IMR-90 (cell line): ENCODE measurements at regions not wholly inside any gene's neighbourhood (a gene's known extent, or its start where the extent isn't known, plus 50 kb on each side); places are given as distances from the start of the nearest gene placed in this dataset.

Source experiments
- ATAC-seq: fragments of 200-7000 bp; cut with Tn5 transposase; 2 replicates; pipeline ENCODE4 v1.9.1; 2020; ENCODE audit warnings: low read depth, mild to moderate bottlenecking, moderate library complexity
- BruUV-seq: library from RNA; stranded (reverse); fragments of 400-500 nt; replicated peaks from 2 replicates; lab custom pipeline; 2021; lab: Mats Ljungman, UMichigan
- CTCF ChIA-PET: fragments of 300-600 bp; formaldehyde crosslinking; extraction: SDS; loops from one replicate; lab custom pipeline; 2021; ENCODE audit warnings: antibody characterized with exemption; lab: Yijun Ruan, JAX
- POLR2A ChIA-PET: fragments of 300-600 bp; sonication (Branson Sonifier 250); formaldehyde crosslinking; loops from one replicate; lab custom pipeline; 2022; ENCODE audit warnings: antibody characterized with exemption; ENCODE audit not compliant: unreplicated experiment; lab: Charles Lee
- DNase-seq: peaks from one replicate; pipeline ENCODE4 v3.0.0; 2013
- H2AFZ ChIP-seq: replicated peaks from 2 replicates; pipeline ENCODE3; 2013; ENCODE audit warnings: low read length, mild to moderate bottlenecking; ENCODE audit not compliant: poor library complexity
- H2AK5ac ChIP-seq: 2 replicates; pipeline ENCODE4 v1.6.1; 2013; ENCODE audit warnings: low read depth, low read length, inconsistent platforms
- H2AK9ac ChIP-seq: replicated peaks from 2 replicates; pipeline ENCODE3; 2013; ENCODE audit warnings: mild to moderate bottlenecking, low read depth, low read length, moderate library complexity; ENCODE audit not compliant: poor library complexity
- H2BK120ac ChIP-seq: 2 replicates; pipeline ENCODE4 v1.6.1; 2013; ENCODE audit warnings: low read depth, low read length, inconsistent platforms
- H2BK15ac ChIP-seq: 3 replicates; pipeline ENCODE4 v1.6.1; 2013; ENCODE audit warnings: low read depth, low read length, inconsistent platforms
- H2BK20ac ChIP-seq: 2 replicates; pipeline ENCODE4 v1.6.1; 2013; ENCODE audit warnings: low read depth, mild to moderate bottlenecking, inconsistent platforms, low read length, moderate library complexity
- H2BK5ac ChIP-seq: 2 replicates; pipeline ENCODE4 v1.6.1; 2013; ENCODE audit warnings: mild to moderate bottlenecking, low read depth, low read length, inconsistent platforms; ENCODE audit not compliant: poor library complexity, severe bottlenecking
- H3K14ac ChIP-seq: replicated peaks from 2 replicates; pipeline ENCODE4 v1.6.1; 2013; ENCODE audit warnings: low read depth, low read length, inconsistent platforms
- H3K18ac ChIP-seq: 2 replicates; pipeline ENCODE4 v1.6.1; 2013; ENCODE audit warnings: low read depth, low read length, control low read depth
- H3K23ac ChIP-seq: 2 replicates; pipeline ENCODE4 v1.6.1; 2013; ENCODE audit warnings: low read depth, low read length, inconsistent platforms
- H3K27ac ChIP-seq: 2 replicates; pipeline ENCODE4 v1.5.1; 2013; ENCODE audit warnings: mild to moderate bottlenecking, control low read depth, low read length; ENCODE audit not compliant: insufficient read depth
- H3K27me3 ChIP-seq: 2 replicates; pipeline ENCODE4 v1.6.1; 2013; ENCODE audit warnings: low read length; ENCODE audit not compliant: control insufficient read depth, insufficient read depth
- H3K36me3 ChIP-seq: 2 replicates; pipeline ENCODE4 v1.6.1; 2013; ENCODE audit warnings: low read length, mixed read lengths; ENCODE audit not compliant: control insufficient read depth, insufficient read depth
- H3K4ac ChIP-seq: 2 replicates; pipeline ENCODE4 v1.6.1; 2013; ENCODE audit warnings: low read depth, low read length, inconsistent platforms
- H3K4me1 ChIP-seq: 2 replicates; pipeline ENCODE4 v1.6.1; 2013; ENCODE audit warnings: low read length, mixed read lengths; ENCODE audit not compliant: control insufficient read depth, insufficient read depth
- H3K4me2 ChIP-seq: 2 replicates; pipeline ENCODE4 v1.6.1; 2013; ENCODE audit warnings: low read depth, mild to moderate bottlenecking, control low read depth, low read length, moderate library complexity
- H3K4me3 ChIP-seq: 2 replicates; pipeline ENCODE4 v1.5.1; 2013; ENCODE audit warnings: low read depth, mild to moderate bottlenecking, control low read depth, low read length, moderate library complexity; ENCODE audit not compliant: insufficient read depth
- H3K56ac ChIP-seq: 2 replicates; pipeline ENCODE4 v1.6.1; 2013; ENCODE audit warnings: low read length, inconsistent platforms; ENCODE audit not compliant: insufficient read depth; ENCODE audit errors: extremely low read depth
- H3K79me1 ChIP-seq, 2 experiments: 2 replicates each; pipeline ENCODE4 v1.6.1; 2013; ENCODE audit warnings: low read length in 2 of 2, inconsistent platforms in 1 of 2, low read depth in 1 of 2
- H3K9ac ChIP-seq: 2 replicates; pipeline ENCODE4 v1.6.1; 2013; ENCODE audit warnings: low read depth, low read length, control low read depth
- H3K9me1 ChIP-seq: 2 replicates; pipeline ENCODE4 v1.6.1; 2013; ENCODE audit warnings: low read length, inconsistent platforms; ENCODE audit not compliant: insufficient read depth
- H3K9me3 ChIP-seq: 2 replicates; pipeline ENCODE4 v1.6.1; 2013; ENCODE audit warnings: low read length; ENCODE audit not compliant: control insufficient read depth, insufficient read depth
- H4K20me1 ChIP-seq: 2 replicates; pipeline ENCODE4 v1.6.1; 2013; ENCODE audit warnings: low read length, inconsistent platforms; ENCODE audit not compliant: insufficient read depth
- H4K5ac ChIP-seq: 2 replicates; pipeline ENCODE4 v1.6.1; 2013; ENCODE audit warnings: mild to moderate bottlenecking, low read depth, low read length, control low read depth
- H4K8ac ChIP-seq, 2 experiments: 2 replicates each; pipeline ENCODE4 v1.6.1; 2013; ENCODE audit warnings: low read depth in 2 of 2, low read length in 2 of 2, control low read depth in 1 of 2, inconsistent platforms in 1 of 2
- H4K91ac ChIP-seq: 2 replicates; pipeline ENCODE4 v1.6.1; 2013; ENCODE audit warnings: low read depth, low read length, inconsistent platforms; ENCODE audit not compliant: insufficient read depth
- CEBPB ChIP-seq: IDR thresholded peaks from 2 replicates; pipeline ENCODE4 v1.6.1; 2012; ENCODE audit warnings: low read depth, low read length, improper control_type of control experiment
- CHD1 ChIP-seq: IDR thresholded peaks from 2 replicates; pipeline ENCODE4 v1.6.1; 2012; ENCODE audit warnings: low read depth, low read length, improper control_type of control experiment
- ELK1 ChIP-seq: fragments of 150-350 bp; IDR thresholded peaks from 2 replicates; pipeline ENCODE4 v1.6.1; 2016; ENCODE audit warnings: low read depth, mild to moderate bottlenecking, low read length, moderate library complexity, borderline replicate concordance
- FOS ChIP-seq: fragments of 150-350 bp; IDR thresholded peaks from 2 replicates; pipeline ENCODE4 v1.6.1; 2016; ENCODE audit warnings: low read depth, low read length
- MAZ ChIP-seq: IDR thresholded peaks from 2 replicates; pipeline ENCODE4 v1.6.1; 2012; ENCODE audit warnings: low read depth, mild to moderate bottlenecking, low read length, improper control_type of control experiment, moderate library complexity, borderline replicate concordance
- MXI1 ChIP-seq: IDR thresholded peaks from 2 replicates; pipeline ENCODE4 v1.6.1; 2012; ENCODE audit warnings: low read depth, mild to moderate bottlenecking, low read length, moderate library complexity, borderline replicate concordance
- WGBS, 2 experiments: methylation state at CpG; one replicate each; pipeline versions ENCODE4 v1.1.5 to v1.1.7; 2013; ENCODE audit warnings: missing lambda C conversion rate in 2 of 2; ENCODE audit not compliant: insufficient read length in 1 of 2; ENCODE audit errors: extremely low coverage in 2 of 2; 5-methylcytosine and 5-hydroxymethylcytosine counted together
- dilution Hi-C: fragments of 300-500 bp; cut with HindIII; formaldehyde crosslinking; loops from one replicate; pipeline ENCODE4 v1.14.3; 2018; ENCODE audit warnings: low sequenced_read_pairs; ENCODE audit not compliant: unreplicated experiment
- in situ Hi-C: fragments of 300-500 bp; cut with MboI; formaldehyde crosslinking; loops from 3 replicates; pipeline ENCODE4 v1.14.3; 2019; ENCODE audit warnings: low sequenced_read_pairs, inconsistent platforms, mixed read lengths
- intact Hi-C: fragments of 100-400 bp; cut with micrococcal nuclease; formaldehyde crosslinking; loops from 2 replicates; pipeline ENCODE4 v1.10.0; 2022
- TF ChIP-seq, protein P1 (sequence below): conservative IDR thresholded peaks from 2 replicates; pipeline ENCODE4 v1.5.1; 2012; ENCODE audit warnings: mild to moderate bottlenecking, low read depth, low read length, improper control_type of control experiment

- Histone ChIP-seq H4K8ac (no peak overlapping the region), H3K14ac (no peak overlapping the region), H4K20me1 (peaks cover 21% of the 10 kb centered on the region; the same call in 1 of the 2 replicates), H3K23ac (no peak overlapping the region), H3K36me3 (peaks cover 2% of the 10 kb centered on the region; the same call in 1 of the 2 replicates), H3K56ac (no peak overlapping the region), H3K9ac (no peak overlapping the region), H3K9me3 (no peaks in the 10 kb centered on the region; the same call in 1 of the 2 replicates), H3K9me1 (peaks cover 3% of the 10 kb centered on the region; the same call in 1 of the 2 replicates), H3K4ac (no peak overlapping the region), H2BK20ac (no peak overlapping the region), H2BK15ac (no peak overlapping the region), H2AK9ac (no peak overlapping the region), H3K18ac (no peak overlapping the region), H2BK5ac (no peak overlapping the region), H4K5ac (no peak overlapping the region), H2BK120ac (no peak overlapping the region), H3K27me3 (no peaks in the 10 kb centered on the region), H3K4me3 (no peak overlapping the region), H2AFZ (no peak overlapping the region), H2AK5ac (no peak overlapping the region), H3K27ac (no peak overlapping the region), H3K4me1 (peaks cover 5% of the 10 kb centered on the region), H3K79me1 (peaks cover 39 to 75% of the 10 kb centered on the region in 2 experiments), H3K4me2 (no peak overlapping the region), H4K91ac (no peak overlapping the region)
- WGBS, 2 experiments, result no CpG with 5 or more reads among the region's 2 CpGs
- no TSS peak for BruUV-seq
- ChIA-PET POLR2A (interaction anchor here (0.5 kb wide), 1 partner anchor 44 kb away, joined by 3 read pairs; no protein-coding TSS in a partner anchor), CTCF (no interaction called here)
- intact Hi-C loops (no loop called here), dilution Hi-C loops (no loop called here), in situ Hi-C loops (no loop called here)
- no peak for DNase-seq
- TF ChIP-seq CHD1, result no peak
- TF ChIP-seq CEBPB, result no peak
- no peak for TF ChIP-seq FOS
- TF ChIP-seq, protein P1, sequence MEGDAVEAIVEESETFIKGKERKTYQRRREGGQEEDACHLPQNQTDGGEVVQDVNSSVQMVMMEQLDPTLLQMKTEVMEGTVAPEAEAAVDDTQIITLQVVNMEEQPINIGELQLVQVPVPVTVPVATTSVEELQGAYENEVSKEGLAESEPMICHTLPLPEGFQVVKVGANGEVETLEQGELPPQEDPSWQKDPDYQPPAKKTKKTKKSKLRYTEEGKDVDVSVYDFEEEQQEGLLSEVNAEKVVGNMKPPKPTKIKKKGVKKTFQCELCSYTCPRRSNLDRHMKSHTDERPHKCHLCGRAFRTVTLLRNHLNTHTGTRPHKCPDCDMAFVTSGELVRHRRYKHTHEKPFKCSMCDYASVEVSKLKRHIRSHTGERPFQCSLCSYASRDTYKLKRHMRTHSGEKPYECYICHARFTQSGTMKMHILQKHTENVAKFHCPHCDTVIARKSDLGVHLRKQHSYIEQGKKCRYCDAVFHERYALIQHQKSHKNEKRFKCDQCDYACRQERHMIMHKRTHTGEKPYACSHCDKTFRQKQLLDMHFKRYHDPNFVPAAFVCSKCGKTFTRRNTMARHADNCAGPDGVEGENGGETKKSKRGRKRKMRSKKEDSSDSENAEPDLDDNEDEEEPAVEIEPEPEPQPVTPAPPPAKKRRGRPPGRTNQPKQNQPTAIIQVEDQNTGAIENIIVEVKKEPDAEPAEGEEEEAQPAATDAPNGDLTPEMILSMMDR, result no peak
- no peak for TF ChIP-seq ELK1
- TF ChIP-seq MXI1, result no peak
- TF ChIP-seq MAZ, result no peak
- no peak for ATAC-seq
Observed at GRCh38 chr17:63033142-63033541, 67.1 kb downstream of the TANC2 start.
